ENCODE measurements at regions not wholly inside any gene's neighbourhood (a gene's known extent, or its start where the extent isn't known, plus 50 kb on each side); places are given as distances from the start of the nearest gene placed in this dataset.
"Not testable (repeated sequence)": the region's sequence is repeated elsewhere in the genome, so short reads cannot be mapped to it uniquely, and the experiment has no call there.

- no peak for DNase-seq
Observed at GRCh38 chr11:19430346-19430745, 189.6 kb upstream of the E2F8 start.

DNA sequence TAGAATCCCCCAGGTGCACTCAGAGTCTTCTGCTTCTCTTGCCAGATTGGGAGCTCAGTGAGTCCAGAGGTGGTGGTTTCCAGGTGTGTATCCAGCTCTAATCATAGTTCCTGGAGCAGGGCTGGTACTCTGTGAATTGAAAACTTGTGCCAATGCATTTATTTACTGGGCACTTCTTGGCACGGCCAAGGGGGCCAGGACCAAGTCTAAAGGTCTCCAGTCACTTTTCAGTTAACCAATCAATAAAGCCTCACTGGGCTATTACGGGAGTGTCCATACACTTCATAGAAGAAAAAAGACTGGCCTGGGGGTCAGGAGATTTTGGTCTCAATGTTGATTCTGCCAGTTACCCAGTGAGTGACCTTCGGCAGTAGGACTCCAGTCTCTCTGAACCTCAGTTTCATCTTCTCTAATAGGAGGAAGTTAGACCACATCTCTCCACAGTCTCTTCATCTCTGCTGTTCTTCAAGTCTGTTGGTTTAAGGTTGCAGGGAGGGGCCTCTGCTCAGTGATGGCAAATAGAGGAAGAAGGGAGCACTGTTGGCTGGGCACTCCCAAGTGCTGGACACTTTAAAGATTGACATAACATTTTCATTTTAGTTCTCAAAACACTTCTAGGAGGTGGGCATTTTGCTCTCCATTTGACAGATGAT lies 188.5 kb upstream of the E2F8 start:
- no peak for DNase-seq

DNA sequence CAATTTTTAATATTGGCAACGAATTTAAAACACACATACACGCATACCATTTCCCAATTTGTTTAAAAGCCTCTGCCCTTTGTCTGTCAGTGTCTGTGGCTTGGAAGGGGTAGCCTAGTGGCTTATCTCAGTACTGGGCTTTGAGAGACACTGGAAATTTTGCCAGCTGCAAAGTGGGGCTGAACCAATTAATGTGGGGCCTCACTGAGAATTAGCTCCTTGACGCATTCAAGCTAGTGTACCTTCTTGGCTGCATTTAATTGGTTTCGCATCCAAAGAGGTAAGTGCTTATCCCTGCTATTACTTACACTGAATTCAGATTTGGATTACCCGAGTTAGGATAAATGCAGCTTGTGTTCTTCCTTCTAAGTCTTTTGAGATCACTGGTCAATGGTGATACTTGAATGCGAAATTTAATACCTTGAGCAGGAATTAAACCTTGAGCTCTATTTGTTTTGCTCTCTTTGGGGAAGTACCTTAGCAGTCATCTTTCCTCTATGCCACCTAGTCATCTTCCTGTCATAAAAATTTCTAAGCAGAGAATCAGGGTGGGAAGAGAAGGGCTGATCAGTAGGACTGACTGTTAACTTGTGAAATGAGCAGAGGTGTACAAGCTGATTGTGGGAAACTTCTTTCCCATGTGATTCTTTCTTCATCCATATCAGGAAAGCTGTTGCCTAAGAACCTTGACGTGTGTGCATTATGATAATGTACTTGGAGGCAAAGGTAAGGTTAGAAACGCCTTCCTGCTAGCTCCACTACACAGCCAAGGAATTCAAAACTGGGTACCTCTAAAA lies 187.7 kb upstream of the E2F8 start:
- no peak for DNase-seq

DNA sequence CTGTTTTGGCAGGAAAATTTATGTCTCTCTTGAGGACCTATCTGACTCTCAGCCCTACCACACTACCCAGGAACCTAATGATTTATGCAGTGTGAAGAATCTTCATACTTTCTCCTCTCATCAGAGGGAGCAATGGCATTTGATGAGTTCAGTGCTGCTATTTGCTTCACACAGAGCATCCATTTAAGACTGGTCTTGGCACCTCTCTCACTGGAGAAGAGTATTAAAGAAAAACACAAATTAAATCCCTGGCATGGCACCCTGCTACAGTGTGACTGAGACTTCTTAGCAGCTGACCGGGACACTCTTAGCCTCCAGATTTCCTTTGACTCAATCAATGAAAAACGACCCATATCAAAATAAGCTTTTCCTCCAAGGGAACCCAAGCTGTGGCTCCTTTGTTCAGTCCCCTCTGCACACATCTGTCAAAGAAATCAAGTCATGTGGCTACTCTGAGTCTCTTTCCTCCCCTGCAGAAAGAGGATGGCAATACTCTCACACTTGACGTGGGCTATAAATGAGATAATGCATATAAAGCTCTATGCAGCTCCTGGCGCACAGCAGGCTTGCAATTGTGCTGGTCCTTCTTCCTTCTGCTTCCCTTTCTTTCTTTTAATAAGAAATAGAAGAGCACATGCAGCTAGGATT lies 186.1 kb upstream of the E2F8 start:
- DNase-seq: no peak

GRCh38 chr11:19426011-19426755 lies 185.4 kb upstream of the E2F8 start:
- DNase-seq: no peak

GRCh38 chr11:19422276-19422675 lies 181.5 kb upstream of the E2F8 start:
- no peak for DNase-seq

- no peak for DNase-seq
Observed at GRCh38 chr11:19420868-19421533, 180.3 kb upstream of the E2F8 start.

- DNase-seq: no peak
Observed at GRCh38 chr11:19419808-19420207, 179.1 kb upstream of the E2F8 start.

DNA sequence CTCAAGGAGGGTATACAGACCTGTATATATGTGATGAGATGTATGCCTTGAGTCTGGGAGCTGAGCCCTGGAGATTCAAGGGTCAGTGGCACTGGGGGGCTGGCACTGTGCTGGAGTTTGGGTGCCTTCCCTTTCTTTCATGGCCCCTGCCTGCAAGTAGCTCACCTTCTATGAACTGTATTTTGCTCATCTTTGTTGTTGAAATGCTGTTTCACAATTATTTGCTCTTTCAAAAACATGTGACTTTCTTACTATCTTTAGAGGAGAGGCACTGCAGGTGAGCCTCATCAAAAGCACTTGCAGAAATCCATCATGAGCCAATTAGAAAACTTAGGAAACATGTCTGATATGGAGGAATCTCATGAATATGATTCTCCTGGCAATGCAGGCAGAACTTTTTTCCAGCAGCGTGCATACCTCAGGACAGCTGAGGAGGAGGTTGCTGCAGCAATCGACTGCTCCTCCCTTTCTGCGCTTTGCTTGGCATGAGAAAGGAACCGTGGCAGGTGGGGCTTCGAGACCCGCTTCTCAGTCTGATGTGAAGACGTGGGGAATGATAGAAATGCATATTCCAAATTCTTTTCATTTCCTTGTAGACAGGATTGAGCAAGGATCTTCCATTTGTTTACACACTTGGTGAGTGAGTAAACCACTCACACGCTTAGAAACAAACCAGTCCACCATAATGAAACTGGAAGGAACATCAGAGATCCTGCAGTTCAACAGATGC lies 178.4 kb upstream of the E2F8 start:
- no peak for DNase-seq

GRCh38 chr11:19418221-19418620 lies 177.5 kb upstream of the E2F8 start:
- no peak for DNase-seq

GRCh38 chr11:19412070-19412469 lies 171.3 kb upstream of the E2F8 start:
- not testable (repeated sequence) for DNase-seq

GRCh38 chr11:19410032-19410431 lies 169.3 kb upstream of the E2F8 start:
- no peak for DNase-seq

- no peak for DNase-seq
Observed at GRCh38 chr11:19409307-19409706, 168.6 kb upstream of the E2F8 start.

GRCh38 chr11:19407677-19408270 lies 167.0 kb upstream of the E2F8 start:
- DNase-seq: no peak

DNA sequence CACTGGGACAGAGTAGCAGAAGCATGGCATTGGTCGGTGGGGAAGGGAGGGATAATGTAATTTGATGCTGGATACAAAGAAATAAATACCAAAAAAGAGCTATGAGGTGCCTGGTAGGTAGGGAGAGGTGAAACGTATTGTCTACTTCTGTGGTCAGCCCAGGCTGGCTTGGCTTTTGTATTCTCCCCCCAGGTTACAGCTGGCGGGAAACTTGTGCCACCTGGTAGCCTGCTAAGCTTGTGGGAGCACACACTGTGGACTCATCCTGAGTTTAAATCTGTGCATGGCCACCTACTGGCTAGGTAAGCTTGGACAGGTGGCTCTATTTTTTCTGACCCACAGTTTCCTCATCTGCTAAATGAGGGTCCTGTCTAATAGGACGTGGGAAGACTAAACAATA lies 165.2 kb upstream of the E2F8 start:
- no peak for DNase-seq

DNA sequence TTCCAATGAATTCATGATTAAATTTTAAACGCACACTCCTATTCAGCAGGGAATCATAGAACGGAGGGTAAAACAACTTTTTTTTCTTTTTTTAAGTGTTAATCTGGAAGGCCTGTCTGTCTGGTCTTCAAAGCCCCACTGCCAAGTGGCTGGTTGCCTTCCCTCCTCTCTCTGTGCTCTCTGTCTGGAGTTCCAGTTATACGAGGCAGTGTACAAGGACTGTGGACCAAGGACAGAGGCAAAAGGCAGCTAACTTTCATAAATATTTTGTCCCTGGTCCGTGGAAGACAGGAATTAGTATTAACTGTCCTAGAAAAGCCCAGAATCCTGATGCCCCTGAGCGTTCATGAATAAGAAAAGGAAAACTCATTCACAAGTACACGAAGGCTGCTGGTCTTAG lies 164.0 kb upstream of the E2F8 start:
- DNase-seq: no peak

DNA sequence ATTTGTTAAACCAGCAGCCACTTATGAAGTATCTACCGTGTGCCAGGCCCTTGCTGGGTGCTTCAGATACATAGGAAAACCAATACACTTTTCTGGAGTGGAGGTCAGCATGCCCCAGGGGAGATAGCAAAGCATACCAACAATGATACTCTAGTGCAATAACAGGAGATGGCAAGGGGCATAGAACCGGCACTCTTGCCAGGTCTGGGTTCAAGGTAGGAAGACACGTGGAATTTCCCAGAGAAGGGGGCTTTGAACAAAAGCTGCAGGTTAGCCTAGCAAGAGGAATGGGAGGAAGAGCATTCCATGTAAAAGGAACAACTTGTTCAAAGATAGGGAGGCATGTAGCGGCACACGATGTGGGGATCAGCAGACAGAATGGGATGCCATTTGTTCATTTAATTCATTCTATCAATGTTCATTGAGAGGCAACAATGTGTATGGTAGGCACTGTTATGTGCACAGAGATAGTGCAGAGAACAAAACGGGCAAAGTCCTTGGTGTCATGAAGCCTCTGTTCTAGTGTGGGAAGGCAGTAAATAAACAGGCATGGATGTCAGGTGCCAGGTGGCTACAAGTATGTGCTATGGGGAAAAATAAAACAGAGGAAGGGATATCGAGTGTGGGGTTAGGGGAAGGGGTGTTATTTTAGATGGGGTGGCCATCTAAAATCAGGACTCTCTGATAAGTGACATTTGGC lies 162.6 kb upstream of the E2F8 start:
- DNase-seq: no peak

DNA sequence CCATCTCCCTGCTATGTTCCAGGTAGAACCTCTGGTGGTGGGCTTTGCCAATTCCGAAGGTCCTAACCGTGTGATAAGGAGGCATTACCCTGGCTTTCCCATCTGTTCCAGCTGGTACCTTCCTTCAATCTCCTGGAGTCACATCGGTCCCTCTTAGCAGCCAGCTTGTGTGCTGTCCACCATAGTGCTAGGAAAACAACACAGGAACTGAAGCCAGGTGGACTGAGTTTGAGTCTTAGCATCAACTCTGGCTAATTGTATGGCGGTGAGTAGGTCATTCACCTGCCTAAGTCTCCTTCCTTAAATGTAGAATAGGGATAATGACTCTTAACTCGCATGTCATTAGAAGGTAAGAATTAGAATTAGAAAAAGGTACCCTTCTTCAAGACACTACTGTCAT lies 159.6 kb upstream of the E2F8 start:
- DNase-seq: no peak

- DNase-seq: no peak
Observed at GRCh38 chr11:19398772-19399527, 158.2 kb upstream of the E2F8 start.

- DNase-seq: no peak
Observed at GRCh38 chr11:19398273-19398672, 157.5 kb upstream of the E2F8 start.
